Progenitor cell of endocrine pancreas (in vitro differentiated cells): ENCODE measurements at regions not wholly inside any gene's neighbourhood (a gene's known extent, or its start where the extent isn't known, plus 50 kb on each side); places are given as distances from the start of the nearest gene placed in this dataset.

ENCODE experiments used
- DNase-seq: peaks from one replicate; pipeline ENCODE4 v3.0.0; 2021; ENCODE audit warnings: low spot score; ENCODE audit not compliant: unreplicated experiment
- H3K27ac Mint-ChIP-seq: 2 replicates; pipeline ENCODE4 v1.8.0; 2021; ENCODE audit warnings: mild to moderate bottlenecking, moderate library complexity, mixed read lengths
- H3K27me3 Mint-ChIP-seq: 2 replicates; pipeline ENCODE4 v1.8.0; 2021; ENCODE audit warnings: mixed read lengths
- H3K36me3 Mint-ChIP-seq: 2 replicates; pipeline ENCODE4 v1.8.0; 2022; ENCODE audit warnings: mixed read lengths; ENCODE audit not compliant: insufficient read depth
- H3K4me1 Mint-ChIP-seq: 2 replicates; pipeline ENCODE4 v1.8.0; 2021; ENCODE audit warnings: low read depth, mixed read lengths
- H3K4me3 Mint-ChIP-seq: 2 replicates; pipeline ENCODE4 v1.8.0; 2021; ENCODE audit warnings: low read depth, mild to moderate bottlenecking, moderate library complexity, mixed read lengths
- H3K9me3 Mint-ChIP-seq: 2 replicates; pipeline ENCODE4 v1.8.0; 2021; ENCODE audit warnings: low read depth, mixed read lengths
- CTCF ChIP-seq: fragments of 200-600 bp; sonication (generic); IDR thresholded peaks from one replicate; pipeline ENCODE4 v1.5.0; 2021; ENCODE audit warnings: antibody characterized with exemption, mild to moderate bottlenecking; ENCODE audit not compliant: unreplicated experiment

GRCh38 chr1:62962014-62962812, 178.3 kb downstream of the ATG4C start:
- Mint-ChIP-seq H3K27me3 (peaks cover 3% of the 10 kb centered on the region), H3K27ac (no peak overlapping the region), H3K36me3 (no peaks in the 10 kb centered on the region), H3K9me3 (no peaks in the 10 kb centered on the region), H3K4me1 (peaks cover 5% of the 10 kb centered on the region), H3K4me3 (no peak overlapping the region)
- TF ChIP-seq CTCF: no peak
- no peak for DNase-seq

- no peak overlapping the region for H3K4me3 Mint-ChIP-seq
- peak; percentile 29 for DNase-seq
- TF ChIP-seq CTCF: peak; percentile 75
Observed at GRCh38 chr1:62962901-62963776, 179.2 kb downstream of the ATG4C start.

GRCh38 chr1:62964141-62964540, 180.2 kb downstream of the ATG4C start:
- TF ChIP-seq CTCF: no peak
- Mint-ChIP-seq H3K4me3 (no peak overlapping the region), H3K9me3 (no peaks in the 10 kb centered on the region), H3K27me3 (peaks cover 3% of the 10 kb centered on the region), H3K36me3 (no peaks in the 10 kb centered on the region), H3K4me1 (peaks cover 5% of the 10 kb centered on the region), H3K27ac (no peak overlapping the region)
- no peak for DNase-seq

More at GRCh38 chr1:62962901-62963776, 179.2 kb downstream of the ATG4C start:
- no peaks in the 10 kb centered on the region for H3K9me3 Mint-ChIP-seq
- peaks cover 5% of the 10 kb centered on the region for H3K4me1 Mint-ChIP-seq
- peaks cover 3% of the 10 kb centered on the region for H3K27me3 Mint-ChIP-seq
- no peaks in the 10 kb centered on the region for H3K36me3 Mint-ChIP-seq
- H3K27ac Mint-ChIP-seq: no peak overlapping the region

GRCh38 chr1:62967031-62967430, 183.1 kb downstream of the ATG4C start:
- Mint-ChIP-seq H3K4me3 (no peak overlapping the region), H3K4me1 (peaks cover 4% of the 10 kb centered on the region), H3K27me3 (peaks cover 6% of the 10 kb centered on the region), H3K27ac (no peak overlapping the region), H3K9me3 (no peaks in the 10 kb centered on the region), H3K36me3 (no peaks in the 10 kb centered on the region)
- no peak for TF ChIP-seq CTCF
- no peak for DNase-seq

GRCh38 chr1:62977366-62977765, 193.4 kb downstream of the ATG4C start:
- Mint-ChIP-seq H3K9me3 (no peaks in the 10 kb centered on the region), H3K27ac (no peak overlapping the region), H3K36me3 (no peaks in the 10 kb centered on the region), H3K4me1 (peaks cover 22% of the 10 kb centered on the region), H3K4me3 (no peak overlapping the region), H3K27me3 (no peaks in the 10 kb centered on the region)
- no peak for TF ChIP-seq CTCF
- no peak for DNase-seq
